ENCODE measurements at regions not wholly inside any gene's neighbourhood (a gene's known extent, or its start where the extent isn't known, plus 50 kb on each side); places are given as distances from the start of the nearest gene placed in this dataset.

- DNase-seq: peak; percentile 69 to 81
- Histone ChIP-seq H3K9me3 (replicated peaks) (no peaks in the 10 kb centered on the region), H3K36me3 (no peaks in the 10 kb centered on the region), H3K4me3 (no peak overlapping the region), H3K27me3 (no peaks in the 10 kb centered on the region), H3K27ac (peak overlapping the region; percentile 8; the same call in 1 of the 2 replicates), H3K4me1 (peaks cover 29% of the 10 kb centered on the region)
These were observed 258.3 kb downstream of the SS18 start for GRCh38 chr18:25832001-25832604.

- Histone ChIP-seq H3K27ac (peak overlapping the region; percentile 8; the same call in 1 of the 2 replicates), H3K4me1 (peaks cover 37% of the 10 kb centered on the region), H3K9me3 (replicated peaks) (no peaks in the 10 kb centered on the region), H3K36me3 (no peaks in the 10 kb centered on the region), H3K27me3 (no peaks in the 10 kb centered on the region), H3K4me3 (no peak overlapping the region)
- no peak for DNase-seq
These were observed 259.1 kb downstream of the SS18 start for GRCh38 chr18:25831301-25831701.

GRCh38 chr18:25830787-25831186, 259.6 kb downstream of the SS18 start:
- H3K4me3 ChIP-seq: no peak overlapping the region
- H3K4me1 ChIP-seq: peaks cover 43% of the 10 kb centered on the region
- peak in 1 of 2 experiments; percentile 17 for DNase-seq
- H3K36me3 ChIP-seq: no peaks in the 10 kb centered on the region
- no peaks in the 10 kb centered on the region for H3K9me3 ChIP-seq (replicated peaks)
- H3K27me3 ChIP-seq: no peaks in the 10 kb centered on the region
- no peak overlapping the region for H3K27ac ChIP-seq

GRCh38 chr18:25827961-25828561, 262.4 kb downstream of the SS18 start:
- peak overlapping the region; percentile 6; the same call in 1 of the 2 replicates for H3K4me3 ChIP-seq
- peak overlapping the region; percentile 90 for H3K27ac ChIP-seq
- peak; percentile 93 for DNase-seq
- no peaks in the 10 kb centered on the region for H3K27me3 ChIP-seq
- H3K4me1 ChIP-seq: peaks cover 46% of the 10 kb centered on the region
- no peaks in the 10 kb centered on the region for H3K36me3 ChIP-seq
- H3K9me3 ChIP-seq (replicated peaks): no peaks in the 10 kb centered on the region

GRCh38 chr18:25827228-25827627, 263.2 kb downstream of the SS18 start:
- no peak overlapping the region for H3K4me3 ChIP-seq
- H3K36me3 ChIP-seq: no peaks in the 10 kb centered on the region
- H3K27me3 ChIP-seq: no peaks in the 10 kb centered on the region
- H3K27ac ChIP-seq: peak overlapping the region; percentile 90
- H3K9me3 ChIP-seq (replicated peaks): no peaks in the 10 kb centered on the region
- DNase-seq: peak in 1 of 2 experiments; percentile 37
- H3K4me1 ChIP-seq: peaks cover 46% of the 10 kb centered on the region

GRCh38 chr18:25826823-25827222, 263.6 kb downstream of the SS18 start:
- no peak overlapping the region for H3K4me3 ChIP-seq
- H3K36me3 ChIP-seq: no peaks in the 10 kb centered on the region
- H3K27me3 ChIP-seq: no peaks in the 10 kb centered on the region
- peaks cover 46% of the 10 kb centered on the region for H3K4me1 ChIP-seq
- H3K27ac ChIP-seq: peak overlapping the region; percentile 90
- DNase-seq: no peak
- H3K9me3 ChIP-seq (replicated peaks): no peaks in the 10 kb centered on the region

GRCh38 chr18:25825979-25826776, 264.2 kb downstream of the SS18 start:
- H3K9me3 ChIP-seq (replicated peaks): no peaks in the 10 kb centered on the region
- peak; percentile 59 to 77 for DNase-seq
- H3K4me1 ChIP-seq: peaks cover 40% of the 10 kb centered on the region
- no peak overlapping the region for H3K4me3 ChIP-seq
- peak overlapping the region; percentile 90 for H3K27ac ChIP-seq
- no peaks in the 10 kb centered on the region for H3K36me3 ChIP-seq
- no peaks in the 10 kb centered on the region for H3K27me3 ChIP-seq

GRCh38 chr18:25825056-25825455, 265.4 kb downstream of the SS18 start:
- Histone ChIP-seq H3K4me3 (no peak overlapping the region), H3K36me3 (no peaks in the 10 kb centered on the region), H3K27me3 (no peaks in the 10 kb centered on the region), H3K27ac (no peak overlapping the region), H3K4me1 (peaks cover 38% of the 10 kb centered on the region), H3K9me3 (replicated peaks) (no peaks in the 10 kb centered on the region)
- no peak for DNase-seq

- no peak overlapping the region for H3K27ac ChIP-seq
- no peaks in the 10 kb centered on the region for H3K36me3 ChIP-seq
- H3K27me3 ChIP-seq: no peaks in the 10 kb centered on the region
- H3K9me3 ChIP-seq (replicated peaks): no peaks in the 10 kb centered on the region
- peaks cover 11% of the 10 kb centered on the region for H3K4me1 ChIP-seq
- no peak overlapping the region for H3K4me3 ChIP-seq
- no peak for DNase-seq
These were observed 270.6 kb downstream of the SS18 start for GRCh38 chr18:25819746-25820363.

- H3K4me3 ChIP-seq: no peak overlapping the region
- peaks cover 15% of the 10 kb centered on the region for H3K4me1 ChIP-seq
- no peaks in the 10 kb centered on the region for H3K9me3 ChIP-seq (replicated peaks)
- DNase-seq: no peak
- H3K36me3 ChIP-seq: no peaks in the 10 kb centered on the region
- H3K27me3 ChIP-seq: no peaks in the 10 kb centered on the region
- H3K27ac ChIP-seq: no peak overlapping the region
These were observed 271.9 kb downstream of the SS18 start for GRCh38 chr18:25818505-25818904.

- Histone ChIP-seq H3K36me3 (no peaks in the 10 kb centered on the region), H3K4me1 (peaks cover 19% of the 10 kb centered on the region), H3K27me3 (no peaks in the 10 kb centered on the region), H3K27ac (no peak overlapping the region), H3K9me3 (replicated peaks) (no peaks in the 10 kb centered on the region), H3K4me3 (no peak overlapping the region)
- no peak for DNase-seq
These were observed 272.7 kb downstream of the SS18 start for GRCh38 chr18:25817546-25818237.

GRCh38 chr18:25815659-25816058, 274.8 kb downstream of the SS18 start:
- no peak overlapping the region for H3K27ac ChIP-seq
- H3K4me1 ChIP-seq: peaks cover 19% of the 10 kb centered on the region
- no peak for DNase-seq
- H3K27me3 ChIP-seq: no peaks in the 10 kb centered on the region
- no peaks in the 10 kb centered on the region for H3K9me3 ChIP-seq (replicated peaks)
- H3K36me3 ChIP-seq: no peaks in the 10 kb centered on the region
- H3K4me3 ChIP-seq: no peak overlapping the region

GRCh38 chr18:25814841-25815458, 275.5 kb downstream of the SS18 start:
- no peak overlapping the region for H3K27ac ChIP-seq
- no peaks in the 10 kb centered on the region for H3K27me3 ChIP-seq
- no peaks in the 10 kb centered on the region for H3K9me3 ChIP-seq (replicated peaks)
- no peak overlapping the region for H3K4me3 ChIP-seq
- H3K36me3 ChIP-seq: no peaks in the 10 kb centered on the region
- H3K4me1 ChIP-seq: peaks cover 19% of the 10 kb centered on the region
- no peak for DNase-seq

- Histone ChIP-seq H3K36me3 (no peaks in the 10 kb centered on the region), H3K9me3 (replicated peaks) (no peaks in the 10 kb centered on the region), H3K27ac (no peak overlapping the region), H3K4me3 (no peak overlapping the region), H3K4me1 (peaks cover 19% of the 10 kb centered on the region), H3K27me3 (no peaks in the 10 kb centered on the region)
- no peak for DNase-seq
These were observed 277.3 kb downstream of the SS18 start for GRCh38 chr18:25813110-25813509.

All from SJCRH30 (cell line).